ENCODE measurements at regions not wholly inside any gene's neighbourhood (a gene's known extent, or its start where the extent isn't known, plus 50 kb on each side); places are given as distances from the start of the nearest gene placed in this dataset.

- no peak for DNase-seq
Measured at GRCh38 chr1:34518146-34518699, 236.6 kb upstream of the GJB5 start.

GRCh38 chr1:34520111-34520510, 234.7 kb upstream of the GJB5 start:
- peak; percentile 1 for DNase-seq

GRCh38 chr1:34524783-34525182, 230.1 kb upstream of the GJB5 start:
- no peak for DNase-seq

- peak; percentile 44 for DNase-seq
Measured at GRCh38 chr1:34529935-34530859, 224.7 kb upstream of the GJB5 start.

- DNase-seq = no peak
Measured at GRCh38 chr1:34532113-34532512, 222.7 kb upstream of the GJB5 start.

- DNase-seq = no peak
Measured at GRCh38 chr1:34538481-34538880, 216.4 kb upstream of the GJB5 start.

- peak; percentile 5 for DNase-seq
Measured at GRCh38 chr1:34547046-34547674, 207.7 kb upstream of the GJB5 start.

- DNase-seq = no peak
Measured at GRCh38 chr1:34549199-34549598, 205.6 kb upstream of the GJB5 start.

GRCh38 chr1:34578306-34578705, 176.5 kb upstream of the GJB5 start:
- DNase-seq = no peak

- DNase-seq = no peak
Measured at GRCh38 chr1:34582356-34582755, 172.5 kb upstream of the GJB5 start.

- no peak for DNase-seq
Measured at GRCh38 chr1:34587761-34588160, 167.1 kb upstream of the GJB5 start.

- DNase-seq = peak; percentile 9
Measured at GRCh38 chr1:34590211-34590623, 164.6 kb upstream of the GJB5 start.

- no peak for DNase-seq
Measured at GRCh38 chr1:34591751-34592629, 162.9 kb upstream of the GJB5 start.

GRCh38 chr1:34597877-34598514, 156.9 kb upstream of the GJB5 start:
- DNase-seq = peak; percentile 57

- no peak for DNase-seq
Measured at GRCh38 chr1:34602907-34603306, 151.9 kb upstream of the GJB5 start.

GRCh38 chr1:34603594-34603993, 151.3 kb upstream of the GJB5 start:
- no peak for DNase-seq

- no peak for DNase-seq
Measured at GRCh38 chr1:34606504-34606903, 148.3 kb upstream of the GJB5 start.

- DNase-seq = no peak
Measured at GRCh38 chr1:34610063-34610462, 144.8 kb upstream of the GJB5 start.

- no peak for DNase-seq
Measured at GRCh38 chr1:34611571-34611970, 143.3 kb upstream of the GJB5 start.

GRCh38 chr1:34612091-34612827, 142.6 kb upstream of the GJB5 start:
- DNase-seq = no peak

- no peak for DNase-seq
Measured at GRCh38 chr1:34617321-34618118, 137.3 kb upstream of the GJB5 start.

Data from fibroblast of upper back skin (primary cell).